ENCODE measurements at regions not wholly inside any gene's neighbourhood (a gene's known extent, or its start where the extent isn't known, plus 50 kb on each side); places are given as distances from the start of the nearest gene placed in this dataset.
A peak's percentile ranks its signal among the peaks of the same experiment; 100 is the strongest.

DNA sequence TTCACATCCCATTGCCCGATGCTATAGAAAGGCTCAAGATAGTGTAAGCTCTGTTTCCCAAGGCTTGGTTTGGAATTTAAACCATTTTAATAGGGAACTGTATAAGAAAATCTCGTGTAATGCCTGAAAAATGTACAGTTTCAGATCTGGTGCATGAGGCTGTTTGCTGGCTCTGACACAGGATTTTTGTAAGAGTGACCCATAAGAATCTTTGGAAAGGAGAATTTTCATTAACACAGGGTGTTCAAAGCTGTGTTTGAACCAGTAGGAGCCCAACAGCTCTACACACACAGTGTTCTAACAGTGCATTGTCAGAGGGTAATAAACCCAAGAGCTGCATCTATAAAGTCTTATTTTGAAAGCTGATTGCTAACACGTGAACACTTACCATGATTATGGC is 293.5 kb downstream of the PRL start:
- DNase-seq, result no peak

DNA sequence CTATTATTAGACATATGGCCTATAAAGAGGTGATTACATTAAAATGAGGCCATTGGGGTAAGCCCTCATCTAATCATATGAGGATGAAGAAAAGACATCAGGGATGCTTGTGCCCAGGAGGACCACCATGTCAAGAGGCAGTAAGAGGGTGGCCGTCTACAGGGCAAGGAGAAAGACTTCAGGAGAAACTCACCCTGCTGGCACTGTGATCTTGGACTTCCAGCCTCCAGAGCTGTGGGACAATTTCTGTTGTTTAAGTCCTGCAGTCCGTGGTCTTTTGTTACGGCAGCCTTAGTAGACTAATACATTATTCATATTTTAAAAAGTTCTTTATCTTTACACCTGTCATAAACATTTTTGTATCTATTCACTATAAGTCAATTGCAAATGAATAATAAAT is 290.0 kb downstream of the PRL start:
- no peak for DNase-seq

DNA sequence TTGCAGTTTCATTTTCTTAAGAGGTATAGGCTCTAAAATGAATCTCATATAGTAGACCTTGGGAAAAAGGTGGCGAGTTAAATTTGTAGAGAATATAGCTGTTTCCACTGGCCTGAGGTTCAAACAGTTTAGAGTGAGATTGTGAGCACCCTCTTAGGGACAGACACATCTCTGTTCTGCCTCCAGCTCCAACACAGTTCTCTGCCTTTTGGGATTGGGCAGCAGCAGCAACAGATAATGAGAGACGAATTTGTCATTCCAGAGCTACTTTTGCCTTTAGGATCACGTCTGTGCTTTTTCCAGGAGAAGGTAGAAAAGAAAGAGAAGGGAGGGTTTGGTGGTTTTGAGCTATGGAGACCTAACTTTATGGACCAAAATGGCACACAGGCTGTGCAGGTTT is 289.4 kb downstream of the PRL start:
- no peak for DNase-seq

DNA sequence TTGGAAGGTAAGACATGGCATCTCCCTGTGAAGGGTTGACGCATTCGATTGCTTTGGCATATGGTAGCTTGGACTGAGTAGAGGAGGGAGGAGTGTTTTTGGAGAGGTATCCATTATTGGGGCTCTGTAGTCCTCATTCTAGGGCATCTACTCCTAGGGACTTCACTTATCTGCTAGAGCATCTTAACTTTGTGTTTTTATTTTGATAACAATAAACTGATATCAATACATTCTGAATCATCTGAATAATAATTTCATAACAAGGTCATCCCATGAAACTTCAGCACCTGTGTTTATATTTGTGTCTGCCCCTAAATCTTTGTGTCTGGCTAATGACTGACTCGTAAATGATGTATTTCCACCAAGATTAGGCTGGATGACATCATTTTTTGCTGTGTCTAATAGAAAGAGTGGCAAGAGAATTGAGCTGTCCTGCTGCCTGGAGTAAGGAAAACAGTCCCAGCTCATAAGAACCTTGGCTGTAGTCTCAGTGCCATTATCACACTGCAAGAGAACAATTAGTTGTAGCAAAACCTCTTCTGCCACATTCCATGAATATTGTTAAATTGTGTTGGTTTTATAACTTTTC is 288.5 kb downstream of the PRL start:
- no peak for DNase-seq

DNA sequence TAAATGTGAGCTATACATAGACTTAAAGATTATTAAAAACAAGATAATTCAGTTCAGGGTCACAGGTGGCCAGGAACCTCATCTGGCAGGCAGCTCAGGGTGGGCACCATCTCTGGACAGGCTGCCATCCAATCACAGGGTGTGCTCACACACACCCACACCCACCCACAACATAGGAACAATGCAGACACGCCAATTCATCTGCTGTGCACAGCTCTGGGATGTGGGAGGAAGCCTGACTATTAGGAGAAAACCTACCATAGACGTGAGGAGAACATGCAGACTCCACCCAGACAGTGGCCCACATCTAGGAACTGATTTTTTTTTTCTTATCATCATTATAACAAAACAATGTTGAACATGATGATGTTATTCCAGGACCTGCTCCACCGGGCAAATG is 286.7 kb downstream of the PRL start:
- no peak for DNase-seq

DNA sequence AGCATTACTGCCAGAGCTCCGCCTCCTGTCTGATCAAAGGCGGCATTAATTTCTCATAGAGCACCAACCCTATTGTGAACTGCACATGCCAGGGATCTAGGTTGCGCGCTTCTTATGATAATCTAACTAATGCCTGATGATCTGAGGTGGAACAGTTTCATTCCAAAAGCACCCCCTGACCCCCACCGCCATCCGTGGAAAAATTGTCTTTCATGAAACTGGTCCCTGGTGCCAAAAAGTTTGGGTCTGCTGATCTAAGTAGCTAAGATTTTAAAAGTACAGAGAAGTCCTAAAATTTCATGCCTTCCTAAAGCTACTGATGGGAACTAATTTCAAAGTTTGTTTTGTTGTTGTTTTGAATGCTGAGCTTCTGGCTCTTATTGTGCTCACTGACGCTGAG is 281.6 kb downstream of the PRL start:
- DNase-seq, result no peak

DNA sequence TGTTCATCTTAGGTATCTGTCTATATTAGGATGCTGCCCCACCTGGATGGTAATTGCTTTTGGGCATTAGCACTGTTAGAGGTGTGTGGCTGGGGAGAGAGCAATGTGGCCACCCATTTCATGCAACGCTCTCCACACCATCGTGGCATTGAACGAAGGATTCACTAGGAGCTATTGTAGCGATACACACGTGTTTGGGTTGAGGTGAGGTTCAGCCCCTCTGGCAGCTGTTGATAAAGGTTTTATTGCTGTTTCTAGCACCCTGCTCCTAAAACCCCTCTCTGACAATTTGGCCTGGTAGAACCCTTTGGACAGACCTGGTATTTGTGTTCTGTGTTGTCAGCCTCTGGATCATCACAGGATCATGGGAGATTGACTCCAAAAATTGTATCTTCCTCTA is 280.9 kb downstream of the PRL start:
- no peak for DNase-seq

DNA sequence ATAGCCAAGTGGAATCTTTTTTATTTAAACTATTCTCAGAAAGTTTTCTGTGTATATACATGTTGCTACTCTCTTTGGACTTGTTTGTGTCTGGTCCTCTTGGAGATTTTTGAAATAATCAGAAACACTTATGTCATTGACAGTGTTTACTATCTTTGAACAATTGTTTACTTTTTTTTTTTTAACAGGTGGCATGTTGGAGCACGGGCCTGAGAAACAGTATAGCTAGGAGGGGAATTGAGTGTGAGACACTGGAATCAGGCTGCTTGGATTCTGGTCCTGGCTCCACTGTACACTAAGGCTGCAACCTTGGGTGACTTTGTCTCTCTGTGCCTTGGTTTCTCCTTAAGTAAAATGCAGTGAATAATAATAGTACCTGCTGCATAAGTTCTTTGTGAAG is 279.6 kb downstream of the PRL start:
- no peak for DNase-seq

DNA sequence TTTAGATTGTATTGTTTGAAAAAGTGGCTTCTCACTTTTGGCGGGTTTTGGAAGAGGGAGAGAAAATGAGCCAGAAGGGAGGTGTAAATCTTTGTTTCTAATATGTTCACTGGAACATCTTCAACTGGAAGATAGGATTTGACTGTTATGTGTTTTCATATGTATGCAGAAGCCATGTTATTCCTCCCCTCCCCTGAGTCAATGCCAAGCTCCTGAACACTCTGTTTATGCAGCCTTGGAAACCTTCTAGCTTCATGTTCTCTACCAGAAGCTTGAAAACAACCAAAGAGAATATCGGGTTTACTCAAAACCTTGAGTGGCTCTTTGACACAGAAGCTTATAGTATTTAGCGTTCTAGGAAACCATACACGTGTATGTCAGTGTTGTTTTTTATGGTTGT is 279.1 kb downstream of the PRL start:
- no peak for DNase-seq

DNA sequence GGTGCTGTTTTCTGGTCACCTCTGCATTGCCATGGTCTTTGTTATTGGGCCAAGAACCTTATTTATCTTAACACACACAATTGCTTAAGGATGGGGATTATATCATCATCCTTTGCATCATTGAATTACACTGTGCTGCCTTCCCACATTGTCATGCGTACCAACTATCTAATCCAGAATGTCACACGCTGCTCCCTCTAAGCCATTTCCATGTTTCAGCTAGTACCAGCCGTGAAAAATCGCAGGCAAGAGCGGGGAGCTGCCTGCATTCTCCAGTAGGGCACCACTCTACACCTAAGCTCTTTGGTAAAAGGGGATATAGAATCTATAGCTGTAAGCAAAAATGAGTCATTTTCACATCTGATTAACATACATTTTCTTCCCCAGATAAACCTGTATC is 277.0 kb downstream of the PRL start:
- peak in 1 of 2 donors; percentile 35 for DNase-seq

DNA sequence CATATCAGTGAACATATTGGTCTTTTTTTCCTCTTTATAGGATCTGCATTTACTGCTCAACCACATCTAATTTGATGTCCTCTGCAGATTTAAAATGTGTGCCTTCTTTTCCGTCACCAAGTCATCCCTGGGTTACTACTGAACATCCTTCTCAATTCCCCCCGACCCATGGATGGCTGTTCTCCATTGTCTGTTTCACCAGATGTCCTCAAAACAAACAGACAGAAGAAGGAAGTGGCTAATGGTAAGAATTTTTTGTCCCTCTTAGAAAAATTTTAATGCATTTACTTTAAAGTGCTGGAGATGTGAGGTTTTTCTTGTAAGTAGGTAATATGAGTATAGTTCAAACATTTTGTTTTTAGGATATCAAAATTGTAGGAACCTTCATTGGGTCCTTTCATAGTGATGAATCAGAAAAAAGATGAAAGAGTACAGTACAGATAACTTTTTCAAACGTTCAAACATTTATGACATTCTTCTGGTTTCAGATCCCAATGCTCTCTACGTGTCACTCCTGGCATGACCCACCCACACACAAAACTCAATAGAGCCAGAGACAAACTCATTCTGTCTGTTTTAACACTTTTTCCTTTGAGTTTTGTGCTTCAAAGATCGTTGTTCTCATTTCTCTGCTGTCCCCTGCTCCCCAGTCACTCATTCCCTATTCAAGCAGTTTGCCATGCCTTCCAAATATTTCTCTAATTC is 276.4 kb downstream of the PRL start:
- DNase-seq, result peak; percentile 20 to 26

DNA sequence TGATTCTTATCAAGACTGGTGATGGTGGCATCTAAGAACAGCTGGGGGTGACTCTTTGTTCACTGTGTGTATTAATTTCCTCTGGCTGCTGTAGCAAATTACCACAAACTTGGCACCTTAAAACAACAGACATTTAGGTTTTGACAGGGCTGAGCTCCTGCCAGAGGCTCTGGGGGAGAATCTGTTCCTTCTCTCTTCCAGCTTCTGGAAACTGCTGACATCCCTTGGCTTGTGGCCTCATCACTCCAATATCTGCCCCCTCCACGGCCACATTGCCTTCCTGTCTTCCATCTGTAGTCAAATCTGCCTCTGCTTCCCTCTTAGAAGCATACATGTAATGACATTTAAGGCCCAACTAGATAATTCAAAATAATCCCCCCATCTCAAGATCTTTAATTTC is 274.9 kb downstream of the PRL start:
- DNase-seq, result no peak

DNA sequence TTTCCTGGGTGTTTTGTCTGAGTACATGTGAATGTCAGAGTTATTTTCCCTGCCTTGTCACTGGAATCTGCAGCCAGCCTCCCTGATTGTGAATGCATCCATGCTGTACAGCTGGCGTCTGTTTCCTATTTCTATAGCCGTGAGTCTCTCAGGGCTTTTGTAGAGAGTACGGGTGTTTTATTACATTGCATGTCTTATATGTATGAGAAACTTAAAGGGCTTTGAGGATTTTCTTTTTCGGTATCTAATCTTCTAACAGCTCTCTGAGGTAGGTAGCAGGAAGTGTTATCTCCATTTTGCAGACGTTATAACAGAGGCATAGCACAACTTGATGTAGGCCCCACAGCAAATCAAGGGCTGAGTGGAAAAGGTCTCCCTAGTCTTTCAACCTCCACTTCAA is 272.9 kb downstream of the PRL start:
- DNase-seq, result no peak

DNA sequence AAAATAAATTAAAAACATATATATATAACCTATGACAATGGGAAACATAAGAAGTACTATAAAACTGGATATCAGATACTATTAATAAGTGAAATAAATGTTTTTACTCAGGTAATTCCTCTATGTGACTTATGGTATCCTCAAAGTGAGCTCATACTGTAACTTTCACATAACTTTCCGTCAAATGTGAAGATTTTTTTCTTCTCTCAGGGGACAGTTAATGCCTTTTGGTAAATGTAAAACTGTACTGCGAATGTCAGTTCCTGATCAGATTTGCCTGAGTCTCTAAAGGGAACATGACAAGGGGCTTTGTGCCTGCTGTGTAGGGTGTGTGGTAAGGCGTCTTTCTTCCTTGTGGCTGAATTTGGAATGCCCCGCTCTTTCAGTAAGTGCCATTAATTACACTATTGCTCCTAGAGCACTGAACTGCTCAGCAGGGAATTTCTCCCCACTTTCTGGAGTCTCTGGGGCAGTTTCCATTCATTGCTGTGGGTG is 271.8 kb downstream of the PRL start:
- peak; percentile 67 to 93 for DNase-seq

DNA sequence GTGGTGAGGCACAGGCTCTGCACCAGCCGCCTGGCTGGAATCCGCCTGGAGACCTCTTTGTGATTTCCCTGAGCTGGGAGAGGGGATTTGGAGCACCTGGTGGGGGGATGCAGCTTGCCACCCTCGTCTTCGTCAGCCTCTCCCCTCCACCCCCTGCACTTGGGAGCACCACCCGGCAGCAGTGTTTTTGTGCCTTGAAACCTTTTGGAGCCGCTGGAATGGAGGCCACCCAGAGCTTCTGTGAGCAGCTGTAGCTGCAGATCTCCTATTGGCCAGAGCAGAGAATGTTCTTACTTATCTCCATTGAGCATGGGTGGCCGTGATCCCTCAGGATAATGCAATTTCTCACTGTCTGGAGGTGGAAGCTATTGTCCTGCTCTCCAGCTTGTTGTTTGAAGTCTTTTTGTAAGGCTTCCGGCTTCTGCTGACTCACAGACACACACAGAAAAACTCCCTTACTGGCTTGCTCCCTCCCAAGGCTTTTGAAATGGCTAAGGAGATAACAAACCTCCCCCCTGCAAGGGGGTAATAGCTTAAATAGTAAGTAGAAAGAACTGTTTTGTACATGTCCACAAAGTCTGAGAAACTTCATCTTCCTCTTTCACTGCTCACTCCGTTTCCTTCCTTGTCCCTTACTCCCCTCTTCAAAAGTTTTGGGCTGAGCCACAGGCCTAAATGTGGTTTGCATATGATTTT is 271.2 kb downstream of the PRL start:
- peak; percentile 60 to 89 for DNase-seq

DNA sequence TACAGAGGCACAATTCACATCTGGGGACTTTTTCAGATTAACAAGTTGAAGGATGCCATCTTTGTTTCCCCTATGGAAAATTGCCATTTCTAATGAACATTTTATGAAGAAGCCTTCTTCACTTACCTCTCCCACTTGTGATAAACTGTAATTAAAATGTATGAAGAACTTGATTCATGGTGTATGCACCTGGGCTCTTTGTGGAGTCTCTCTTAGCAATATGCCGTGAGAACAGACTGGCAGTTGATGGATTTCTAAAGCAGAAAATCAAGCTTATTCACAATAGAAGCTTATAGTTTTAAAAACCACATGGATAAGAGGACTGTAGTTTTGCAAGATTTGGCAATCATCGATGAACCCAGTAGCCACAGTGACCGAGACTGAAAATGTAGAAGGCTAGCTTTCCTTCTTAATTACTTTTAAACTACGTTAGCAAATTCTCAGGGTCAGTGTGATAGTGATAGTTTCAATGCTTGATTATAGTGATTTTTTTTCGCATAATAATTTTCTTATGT is 270.6 kb downstream of the PRL start:
- DNase-seq, result no peak

DNA sequence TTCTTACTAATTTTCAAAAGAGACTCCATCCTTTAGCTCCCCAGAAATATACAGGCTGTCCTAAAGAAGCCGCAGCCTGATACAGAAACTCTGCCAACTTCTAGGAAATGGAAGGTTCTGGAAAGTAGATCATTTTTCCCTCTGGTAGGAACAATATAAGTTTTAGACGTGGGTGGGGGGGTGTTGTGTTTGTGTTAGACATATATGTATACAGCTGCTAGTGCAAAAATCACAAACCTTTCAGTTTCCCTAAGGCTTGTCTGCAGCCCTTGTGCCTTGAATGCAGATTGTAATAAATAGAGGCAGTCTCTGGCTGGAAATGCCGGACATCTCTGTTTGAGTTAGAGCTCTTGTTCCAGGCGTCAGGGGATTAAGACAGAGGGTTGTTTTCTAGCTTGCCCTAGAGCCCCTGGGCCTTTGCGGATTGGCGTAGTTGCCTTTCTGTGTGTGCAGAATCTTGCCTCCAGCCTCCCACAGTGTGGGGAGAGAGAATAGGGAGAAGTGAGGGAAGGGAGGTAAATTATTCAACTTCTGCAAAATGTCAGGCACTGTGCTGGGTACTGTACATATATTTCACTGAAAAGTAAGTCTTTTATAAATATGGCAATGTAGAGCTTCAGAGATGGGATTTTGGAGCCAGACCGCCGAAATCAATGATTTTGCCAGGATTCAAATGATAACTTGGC is 269.7 kb downstream of the PRL start:
- DNase-seq, result no peak

DNA sequence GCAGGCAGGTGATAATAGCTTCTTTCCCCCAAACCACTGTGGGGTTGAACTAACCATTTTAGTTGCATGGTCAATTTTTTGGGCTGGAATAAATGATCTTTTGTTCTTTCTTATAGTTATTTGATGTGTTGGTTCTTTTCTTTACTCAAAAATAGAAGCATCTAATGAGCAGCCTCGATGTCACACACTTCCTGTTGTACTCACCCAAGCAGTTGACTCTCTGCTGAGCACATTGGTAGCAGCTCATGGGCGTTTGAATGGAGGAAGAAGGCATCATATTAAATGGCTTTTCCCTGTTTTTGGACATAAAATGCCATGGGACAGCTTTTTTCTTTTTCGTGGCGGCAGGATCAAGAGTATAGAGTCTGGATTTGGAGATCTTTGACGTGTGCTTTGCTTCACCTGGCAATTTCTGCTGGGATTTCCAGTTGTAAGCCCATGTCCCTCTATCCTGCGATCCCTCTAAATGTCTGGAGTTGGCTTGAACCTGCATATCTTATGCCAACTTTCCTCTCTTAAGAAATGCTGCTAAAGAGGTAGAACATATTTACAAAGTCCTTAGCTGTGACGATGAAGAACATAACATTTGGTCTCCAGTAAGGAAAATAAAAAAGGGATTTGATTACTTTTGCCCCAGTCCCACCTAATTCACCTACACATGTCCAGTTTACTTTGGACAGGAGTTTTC is 268.3 kb downstream of the PRL start:
- no peak for DNase-seq

DNA sequence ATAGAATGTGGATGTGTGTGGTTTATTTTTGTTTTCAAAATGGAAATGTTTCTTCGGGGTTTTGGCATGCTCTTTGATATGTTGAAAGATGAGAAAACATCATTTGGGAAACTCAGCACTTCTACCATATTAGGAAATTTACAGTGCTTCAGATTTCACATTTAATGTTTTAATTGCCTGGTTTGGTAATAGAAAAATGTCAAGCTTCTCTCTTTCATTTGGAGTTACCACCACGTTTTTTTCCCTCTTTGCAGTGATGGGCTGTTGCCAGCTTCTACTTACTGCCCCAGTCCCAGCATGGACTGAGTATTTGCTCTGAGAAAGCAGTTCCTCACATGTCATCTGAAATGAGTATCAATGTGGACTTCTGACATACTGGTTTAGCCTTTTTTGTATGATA is 267.7 kb downstream of the PRL start:
- DNase-seq, result peak; percentile 27 to 59

DNA sequence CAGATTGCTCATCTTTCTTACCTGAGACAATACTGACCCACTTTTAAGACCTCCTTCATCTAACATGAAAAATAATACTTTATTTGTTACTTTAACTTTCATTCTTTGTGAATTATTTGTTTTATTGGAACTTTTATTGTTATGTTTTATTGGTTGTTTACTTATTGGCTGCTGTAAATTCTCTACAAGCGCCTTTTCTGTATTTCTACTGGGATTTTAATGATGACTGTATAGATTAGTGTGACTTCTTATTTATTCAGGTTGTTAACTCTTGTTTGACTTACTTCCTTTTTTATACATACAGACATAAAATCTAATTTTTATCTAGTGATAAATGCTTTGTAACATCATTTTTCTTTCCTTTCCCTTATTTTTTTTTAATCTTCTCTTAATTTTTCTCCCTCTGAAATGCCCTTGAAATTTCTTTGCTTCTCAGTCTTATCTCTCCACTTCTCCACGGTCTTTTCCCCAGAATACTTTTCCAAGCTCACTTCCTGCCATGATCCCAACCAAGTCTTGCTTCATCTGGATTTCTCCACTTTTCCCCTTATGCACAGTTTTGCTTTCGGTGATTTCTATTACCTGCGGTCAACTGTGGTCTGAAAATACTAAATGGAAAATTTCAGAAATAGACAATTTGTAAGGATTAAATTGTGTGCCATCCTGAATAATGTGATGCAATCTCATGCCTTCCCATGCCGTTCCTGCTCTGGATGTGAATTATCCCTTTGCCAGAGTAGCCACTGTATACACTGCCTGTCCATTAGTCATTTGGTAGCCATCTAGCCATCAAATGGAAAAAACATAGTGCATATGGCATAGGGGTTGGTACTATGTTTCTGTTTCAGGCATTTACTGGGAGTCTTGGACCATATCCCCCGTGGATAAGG is 265.9 kb downstream of the PRL start:
- DNase-seq, result no peak

DNA sequence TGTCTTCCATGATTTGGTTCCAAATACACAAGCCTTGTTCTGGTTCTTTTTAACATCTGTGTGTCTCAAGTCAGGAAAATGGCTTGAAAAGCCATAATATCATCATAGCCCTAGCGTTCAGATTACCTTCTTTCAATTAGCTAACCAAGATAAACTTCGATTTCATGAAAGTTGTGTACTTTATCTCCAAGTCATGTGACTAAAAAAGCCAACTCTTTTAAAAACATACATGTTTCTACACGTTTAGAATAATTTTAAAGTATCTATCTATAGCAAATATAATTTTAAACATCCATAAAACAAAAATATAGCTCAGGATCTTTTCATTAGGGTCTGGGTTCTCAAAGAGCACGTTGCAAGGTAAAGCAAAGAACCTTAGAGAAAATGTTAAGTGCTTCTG is 261.1 kb downstream of the PRL start:
- DNase-seq, result no peak

DNA sequence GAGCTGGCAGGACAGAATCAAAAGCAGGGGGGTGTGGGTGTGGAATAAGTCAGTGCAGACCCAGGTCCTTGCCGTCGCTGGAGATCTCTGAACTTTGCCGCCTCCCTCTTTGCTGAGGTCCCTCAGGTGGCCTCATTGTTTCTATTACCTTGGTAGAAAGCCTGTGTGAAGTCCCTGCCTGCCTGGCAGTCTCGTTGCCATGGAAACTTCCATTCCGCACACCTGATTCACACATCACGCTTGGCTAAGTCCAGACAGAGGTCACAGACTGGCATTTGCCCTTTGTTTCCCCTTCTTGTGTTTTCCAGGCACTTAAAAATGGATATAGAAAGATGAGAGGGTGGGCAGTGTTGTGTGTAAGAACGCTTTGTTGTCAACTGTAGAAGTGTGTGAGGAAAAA is 260.6 kb downstream of the PRL start:
- no peak for DNase-seq

All from inflammatory macrophage treated with lipopolysaccharide for 1 hour (primary cell).